Lung (tissue), 11 donors: ENCODE measurements at regions not wholly inside any gene's neighbourhood (a gene's known extent, or its start where the extent isn't known, plus 50 kb on each side); places are given as distances from the start of the nearest gene placed in this dataset.

Experiments used
- ATAC-seq: fragments of 200-7000 bp; cut with Tn5 transposase; one replicate; pipeline ENCODE4 v1.9.1; 2020; ENCODE audit warnings: moderate number of reproducible peaks; ENCODE audit not compliant: insufficient read depth, low FRiP score
- DNase-seq, 3 donors: peaks; one replicate each; pipeline ENCODE4 v3.0.0-alpha.2; 2013 to 2017
- H3K27ac ChIP-seq, 2 donors: one replicate each; pipeline ENCODE4 v1.5.1; 2013; ENCODE audit warnings: mild to moderate bottlenecking in 2 of 2, moderate library complexity in 2 of 2, control low read depth in 1 of 2, inconsistent platforms in 1 of 2, low read depth in 1 of 2, low read length in 1 of 2
- H3K27me3 ChIP-seq, 3 donors: one replicate each; pipeline ENCODE4 v1.5.1; 2013; ENCODE audit warnings: low read length in 2 of 3; ENCODE audit not compliant: control insufficient read depth in 3 of 3, insufficient read depth in 3 of 3
- H3K36me3 ChIP-seq, 4 donors: one replicate each; pipeline ENCODE4 v1.5.1; 2013; ENCODE audit warnings: low read length in 4 of 4, mild to moderate bottlenecking in 1 of 4, moderate library complexity in 1 of 4; ENCODE audit not compliant: control insufficient read depth in 4 of 4, insufficient read depth in 4 of 4
- H3K4me1 ChIP-seq, 5 donors: one replicate each; pipeline ENCODE4 v1.5.1; 2013; ENCODE audit warnings: low read length in 5 of 5, mild to moderate bottlenecking in 2 of 5, moderate library complexity in 1 of 5; ENCODE audit not compliant: control insufficient read depth in 5 of 5, insufficient read depth in 5 of 5
- H3K4me3 ChIP-seq: one replicate; pipeline ENCODE4 v1.5.1; 2013; ENCODE audit warnings: mild to moderate bottlenecking, control low read depth, moderate library complexity
- H3K9ac ChIP-seq, 2 donors: one replicate each; pipeline ENCODE4 v1.5.1; 2013; ENCODE audit warnings: low read length in 2 of 2, control low read depth in 1 of 2; ENCODE audit not compliant: insufficient read depth in 1 of 2
- H3K9me3 ChIP-seq, 4 donors: one replicate each; pipeline ENCODE4 v1.5.1; 2013; ENCODE audit warnings: low read length in 3 of 4, mild to moderate bottlenecking in 1 of 4, moderate library complexity in 1 of 4; ENCODE audit not compliant: control insufficient read depth in 4 of 4, insufficient read depth in 3 of 4
- WGBS, 2 donors: extraction: QIAGEN DNeasy Blood & Tissue Kit; methylation state at CpG; one replicate each; pipeline ENCODE4 v1.1.7; 2013; 5-methylcytosine and 5-hydroxymethylcytosine counted together
- TF ChIP-seq, protein P1 (sequence below): IDR thresholded peaks from 2 replicates; pipeline ENCODE4 v1.5.1; 2012; ENCODE audit warnings: mild to moderate bottlenecking; ENCODE audit errors: control extremely low read depth, extremely low read depth
- donor health status: control.
- donor health status: control.
- donor health status: Bipolar disorder and iron deficiency.
- donor health status: healthy.
- donor health status: DM: yes; HTN: yes; CAD: no.

DNA sequence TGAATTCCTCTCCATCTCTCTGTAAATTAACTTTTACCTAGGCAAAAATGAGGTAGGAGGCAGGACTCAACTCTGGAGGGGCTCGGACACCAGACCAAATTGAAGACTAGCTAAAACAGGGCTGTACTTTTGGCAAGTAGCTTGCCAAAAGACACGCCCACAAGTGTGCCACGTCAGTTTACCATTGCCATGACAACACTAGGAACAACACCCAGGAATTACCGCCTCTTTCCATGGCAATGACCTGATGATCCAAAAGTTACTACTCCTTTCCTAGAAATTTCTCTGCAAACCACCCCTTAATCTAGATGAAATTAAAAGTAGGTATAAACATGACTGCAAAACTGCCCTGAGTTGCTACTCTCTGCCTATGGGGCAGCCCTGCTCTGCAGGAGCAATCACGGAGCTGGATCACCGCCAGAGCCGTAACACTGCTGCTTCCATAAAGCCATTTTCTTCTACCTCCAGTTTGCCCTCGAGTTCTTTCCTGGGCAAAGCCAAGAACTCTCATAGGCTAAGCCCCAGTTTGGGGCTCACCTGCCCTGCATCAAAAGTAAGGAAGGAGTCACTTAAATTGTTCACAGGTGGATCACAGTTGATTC lies 66.0 kb upstream of the FAM136A start:
- Histone ChIP-seq H3K27ac (no peak overlapping the region), H3K9me3 (peaks cover 0 to 3% (median under 1%) of the 10 kb centered on the region in 4 donors), H3K36me3 (no peaks in the 10 kb centered on the region), H3K27me3 (no peaks in the 10 kb centered on the region), H3K4me3 (no peak overlapping the region), H3K9ac (no peak overlapping the region), H3K4me1 (no peaks in the 10 kb centered on the region)
- TF ChIP-seq, protein P1, sequence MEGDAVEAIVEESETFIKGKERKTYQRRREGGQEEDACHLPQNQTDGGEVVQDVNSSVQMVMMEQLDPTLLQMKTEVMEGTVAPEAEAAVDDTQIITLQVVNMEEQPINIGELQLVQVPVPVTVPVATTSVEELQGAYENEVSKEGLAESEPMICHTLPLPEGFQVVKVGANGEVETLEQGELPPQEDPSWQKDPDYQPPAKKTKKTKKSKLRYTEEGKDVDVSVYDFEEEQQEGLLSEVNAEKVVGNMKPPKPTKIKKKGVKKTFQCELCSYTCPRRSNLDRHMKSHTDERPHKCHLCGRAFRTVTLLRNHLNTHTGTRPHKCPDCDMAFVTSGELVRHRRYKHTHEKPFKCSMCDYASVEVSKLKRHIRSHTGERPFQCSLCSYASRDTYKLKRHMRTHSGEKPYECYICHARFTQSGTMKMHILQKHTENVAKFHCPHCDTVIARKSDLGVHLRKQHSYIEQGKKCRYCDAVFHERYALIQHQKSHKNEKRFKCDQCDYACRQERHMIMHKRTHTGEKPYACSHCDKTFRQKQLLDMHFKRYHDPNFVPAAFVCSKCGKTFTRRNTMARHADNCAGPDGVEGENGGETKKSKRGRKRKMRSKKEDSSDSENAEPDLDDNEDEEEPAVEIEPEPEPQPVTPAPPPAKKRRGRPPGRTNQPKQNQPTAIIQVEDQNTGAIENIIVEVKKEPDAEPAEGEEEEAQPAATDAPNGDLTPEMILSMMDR = no peak
- 66 to 83% methylated on average over 8 of the region's 8 CpGs for WGBS, 2 donors
- ATAC-seq (no peak), DNase-seq (peak; percentile 8 to 30 (median 16))

DNA sequence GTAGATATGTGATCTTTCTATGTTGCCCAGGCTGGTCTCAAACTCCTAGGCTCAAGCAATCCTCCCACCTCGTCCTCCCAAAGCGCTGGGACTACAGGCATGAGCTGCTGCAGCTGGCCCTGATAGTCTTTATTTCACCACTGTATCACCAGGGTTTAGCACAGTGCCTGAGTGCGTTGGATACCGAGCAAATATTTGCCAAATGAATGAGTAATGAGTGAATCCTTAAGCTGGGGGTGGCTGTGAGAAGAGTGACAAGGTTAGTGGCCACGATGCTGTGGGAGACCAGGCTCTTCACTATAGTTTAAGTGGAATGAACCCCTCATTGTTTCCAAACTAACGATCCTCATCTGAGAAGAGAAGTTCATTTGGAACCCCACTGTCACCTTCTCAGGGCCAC lies 60.8 kb upstream of the FAM136A start:
- ATAC-seq (no peak), DNase-seq (no peak)
- TF ChIP-seq, protein P1 = no peak
- Histone ChIP-seq H3K27ac (no peak overlapping the region), H3K27me3 (no peaks in the 10 kb centered on the region), H3K36me3 (no peaks in the 10 kb centered on the region), H3K9ac (no peak overlapping the region), H3K9me3 (no peaks in the 10 kb centered on the region), H3K4me3 (no peak overlapping the region), H3K4me1 (peaks cover 0 to 3% (median 0%) of the 10 kb centered on the region in 5 donors)
- WGBS, 2 donors = 79 to 89% methylated on average over 6 of the region's 6 CpGs

DNA sequence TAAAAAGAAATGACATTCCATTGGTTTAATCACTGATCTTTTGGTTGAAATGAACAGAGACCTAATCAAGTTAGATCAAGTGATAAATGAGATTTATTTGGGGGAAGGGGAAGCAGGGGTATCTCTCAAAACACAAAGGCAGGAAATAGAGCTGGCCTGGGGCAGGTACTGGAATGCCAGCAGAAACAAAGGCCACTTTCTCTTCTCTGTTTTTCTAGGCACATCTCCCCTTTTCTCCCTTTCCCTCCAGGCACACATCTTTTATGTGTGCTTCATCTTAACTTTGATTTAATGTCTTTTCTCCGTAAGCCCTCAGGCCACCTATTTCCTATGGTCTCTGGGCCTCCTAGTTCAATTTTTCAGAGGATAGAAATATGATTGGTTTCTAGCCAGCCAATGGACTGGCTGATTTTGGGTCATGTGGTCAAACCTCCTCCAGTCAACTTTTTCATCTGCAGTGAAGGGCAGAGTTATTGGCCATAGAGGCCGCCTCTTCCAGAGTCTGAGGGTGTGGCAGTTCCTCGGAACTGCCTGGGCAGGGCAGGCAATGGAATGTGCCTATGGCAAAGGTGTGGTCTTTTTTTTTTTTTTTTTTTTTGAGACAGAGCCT lies 58.9 kb upstream of the FAM136A start:
- Histone ChIP-seq H3K9me3 (no peaks in the 10 kb centered on the region), H3K27me3 (no peaks in the 10 kb centered on the region), H3K9ac (no peak overlapping the region), H3K36me3 (no peaks in the 10 kb centered on the region), H3K27ac (no peak overlapping the region), H3K4me3 (no peak overlapping the region), H3K4me1 (peaks cover 0 to 3% (median 0%) of the 10 kb centered on the region in 5 donors)
- no peak for DNase-seq
- WGBS, 2 donors = 77 to 85% methylated on average over 3 of the region's 3 CpGs
- TF ChIP-seq, protein P1 = no peak
- ATAC-seq = no peak
